Mammary epithelial cell (primary cell): ENCODE measurements at regions not wholly inside any gene's neighbourhood (a gene's known extent, or its start where the extent isn't known, plus 50 kb on each side); places are given as distances from the start of the nearest gene placed in this dataset.

Experiments used
- EZH2 ChIP-seq: IDR thresholded peaks from 2 replicates; pipeline ENCODE4 v1.6.1; 2012; ENCODE audit warnings: low read length, inconsistent platforms, borderline replicate concordance
- TF ChIP-seq, protein P1 (sequence below), 2 donors: IDR thresholded peaks in 1 of 2; conservative IDR thresholded peaks in 1 of 2; 2 replicates each; pipeline ENCODE4 v1.5.1; 2011 to 2012; ENCODE audit warnings: inconsistent platforms in 2 of 2, low read length in 2 of 2, mild to moderate bottlenecking in 2 of 2, control low read depth in 1 of 2, low read depth in 1 of 2; ENCODE audit not compliant: insufficient read depth in 1 of 2; ENCODE audit errors: extremely low read depth in 1 of 2

DNA sequence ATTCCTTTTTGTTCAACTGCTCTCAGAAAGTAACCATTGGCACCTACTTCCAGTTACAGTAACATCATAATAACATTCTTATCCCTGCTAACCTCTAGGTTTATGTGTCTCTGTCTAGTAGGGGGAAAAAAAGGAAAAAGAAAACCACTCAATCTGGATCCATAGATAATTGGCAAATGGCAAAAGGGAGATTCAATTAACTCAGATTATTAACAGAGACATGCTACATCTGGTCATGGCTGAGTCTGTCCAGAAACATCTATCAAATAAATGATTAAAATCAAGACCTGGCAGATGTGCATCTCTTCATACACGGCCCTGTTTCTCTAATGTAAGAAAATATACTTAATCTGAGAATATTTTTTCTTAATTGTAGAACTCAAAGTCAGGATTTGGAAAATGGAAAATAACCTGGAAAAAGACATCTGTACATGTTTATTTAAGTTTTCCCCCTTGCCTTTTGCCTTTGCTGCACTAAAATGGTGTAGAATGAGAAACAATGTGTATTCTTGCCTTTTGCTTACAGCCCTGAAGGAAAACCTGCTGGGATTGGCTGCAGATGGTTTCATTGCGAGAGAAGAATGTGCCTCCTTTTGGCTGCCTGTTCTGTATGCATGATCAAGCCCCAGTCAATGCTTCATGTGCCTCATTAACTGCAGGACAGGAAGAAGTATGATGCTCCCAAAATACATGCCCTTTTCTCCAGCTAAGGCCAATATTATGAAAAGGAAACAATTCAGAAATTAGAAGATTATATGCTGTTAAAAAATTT lies 921.6 kb upstream of the PCDH20 start:
- TF ChIP-seq, protein P1, sequence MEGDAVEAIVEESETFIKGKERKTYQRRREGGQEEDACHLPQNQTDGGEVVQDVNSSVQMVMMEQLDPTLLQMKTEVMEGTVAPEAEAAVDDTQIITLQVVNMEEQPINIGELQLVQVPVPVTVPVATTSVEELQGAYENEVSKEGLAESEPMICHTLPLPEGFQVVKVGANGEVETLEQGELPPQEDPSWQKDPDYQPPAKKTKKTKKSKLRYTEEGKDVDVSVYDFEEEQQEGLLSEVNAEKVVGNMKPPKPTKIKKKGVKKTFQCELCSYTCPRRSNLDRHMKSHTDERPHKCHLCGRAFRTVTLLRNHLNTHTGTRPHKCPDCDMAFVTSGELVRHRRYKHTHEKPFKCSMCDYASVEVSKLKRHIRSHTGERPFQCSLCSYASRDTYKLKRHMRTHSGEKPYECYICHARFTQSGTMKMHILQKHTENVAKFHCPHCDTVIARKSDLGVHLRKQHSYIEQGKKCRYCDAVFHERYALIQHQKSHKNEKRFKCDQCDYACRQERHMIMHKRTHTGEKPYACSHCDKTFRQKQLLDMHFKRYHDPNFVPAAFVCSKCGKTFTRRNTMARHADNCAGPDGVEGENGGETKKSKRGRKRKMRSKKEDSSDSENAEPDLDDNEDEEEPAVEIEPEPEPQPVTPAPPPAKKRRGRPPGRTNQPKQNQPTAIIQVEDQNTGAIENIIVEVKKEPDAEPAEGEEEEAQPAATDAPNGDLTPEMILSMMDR (conservative IDR thresholded peaks at IDR 0.05 in 1 of 2, IDR thresholded peaks at IDR 0.05 in 1 of 2; ENCODE audit: extremely low read depth in 1 of 2, insufficient read depth in 1 of 2, low read depth in 1 of 2, low read length in 2 of 2), result no peak
- no peak for TF ChIP-seq EZH2
